Uterus (tissue), 3 donors: ENCODE measurements at regions not wholly inside any gene's neighbourhood (a gene's known extent, or its start where the extent isn't known, plus 50 kb on each side); places are given as distances from the start of the nearest gene placed in this dataset.

Experiments
- DNase-seq, 2 donors: peaks; one replicate each; pipeline ENCODE4 v3.0.0-alpha.2; 2019 to 2020
- H3K27ac ChIP-seq, 2 donors: fragments of 200-600 bp; sonication (generic); 1 replicate in 1 of 2; 2 replicates in 1 of 2; pipeline ENCODE4 v1.5.1; 2016 to 2018
- H3K27me3 ChIP-seq, 2 donors: fragments of 200-600 bp; sonication (generic); one replicate each; pipeline ENCODE4 v1.5.1; 2018 to 2019; ENCODE audit warnings: control low read depth in 1 of 2
- H3K36me3 ChIP-seq, 2 donors: fragments of 200-600 bp; sonication (generic); one replicate each; pipeline ENCODE4 v1.5.1; 2019; ENCODE audit warnings: control low read depth in 1 of 2
- H3K4me1 ChIP-seq, 2 donors: fragments of 200-600 bp; sonication (generic); one replicate each; pipeline ENCODE4 v1.5.1; 2018 to 2019; ENCODE audit warnings: control low read depth in 1 of 2
- H3K4me3 ChIP-seq, 2 donors: fragments of 200-600 bp; sonication (generic); 1 replicate in 1 of 2; 2 replicates in 1 of 2; pipeline ENCODE4 v1.5.1; 2018 to 2019; ENCODE audit warnings: mild to moderate bottlenecking in 1 of 2
- H3K9me3 ChIP-seq, 2 donors: fragments of 200-600 bp; sonication (generic); one replicate each; pipeline ENCODE4 v1.5.1; 2019; ENCODE audit warnings: control low read depth in 1 of 2
- CTCF ChIP-seq, 4 experiments: fragments of 200-600 bp in 2 of 4; fragments of 450-650 bp in 2 of 4; sonication (generic) in 2 of 4; IDR thresholded peaks; one replicate each; pipeline ENCODE4 v1.5.1; 2016 to 2019; ENCODE audit warnings: antibody characterized with exemption in 4 of 4, mild to moderate bottlenecking in 2 of 4, moderate library complexity in 1 of 4
- POLR2A ChIP-seq, 2 donors: fragments of 450-650 bp; IDR thresholded peaks; one replicate each; pipeline ENCODE4 v1.6.1; 2016; ENCODE audit warnings: antibody characterized with exemption in 2 of 2, mild to moderate bottlenecking in 1 of 2, moderate library complexity in 1 of 2
- intact Hi-C: fragments of 100-400 bp; cut with DNase I; formaldehyde crosslinking; loops from one replicate; pipeline ENCODE4 v1.15.1; 2023; ENCODE audit warnings: low total_unique reads
- donor health status: DM: yes; HTN: yes; CAD: no.

DNA sequence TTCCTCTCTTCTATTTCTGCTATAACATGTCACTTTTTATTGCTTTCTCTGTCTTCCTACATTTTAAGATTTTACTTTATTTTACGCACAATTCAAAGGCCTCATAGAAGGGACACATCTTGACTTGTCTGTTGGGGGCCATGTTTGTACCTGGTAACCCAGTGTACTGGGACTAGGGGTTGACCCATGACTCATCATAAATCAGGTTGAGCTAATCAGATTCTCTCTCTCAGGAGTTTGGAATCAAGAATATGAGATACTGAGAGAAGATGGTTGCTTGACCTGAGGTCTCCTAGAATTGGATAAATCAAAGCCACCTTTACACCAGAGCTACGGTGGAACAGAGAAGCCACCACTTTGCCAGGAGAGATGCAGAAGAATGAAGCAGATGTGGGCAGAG, 153.0 kb downstream of the UXS1 start:
- Histone ChIP-seq H3K4me1 (no peaks in the 10 kb centered on the region), H3K4me3 (no peak overlapping the region), H3K27me3 (no peaks in the 10 kb centered on the region), H3K27ac (no peak overlapping the region), H3K36me3 (no peaks in the 10 kb centered on the region), H3K9me3 (no peaks in the 10 kb centered on the region)
- no peak for TF ChIP-seq POLR2A (IDR thresholded peaks at IDR 0.05)
- no peak for TF ChIP-seq CTCF (IDR thresholded peaks at IDR 0.05)
- DNase-seq, result no peak
- intact Hi-C loops, result no loop called here

DNA sequence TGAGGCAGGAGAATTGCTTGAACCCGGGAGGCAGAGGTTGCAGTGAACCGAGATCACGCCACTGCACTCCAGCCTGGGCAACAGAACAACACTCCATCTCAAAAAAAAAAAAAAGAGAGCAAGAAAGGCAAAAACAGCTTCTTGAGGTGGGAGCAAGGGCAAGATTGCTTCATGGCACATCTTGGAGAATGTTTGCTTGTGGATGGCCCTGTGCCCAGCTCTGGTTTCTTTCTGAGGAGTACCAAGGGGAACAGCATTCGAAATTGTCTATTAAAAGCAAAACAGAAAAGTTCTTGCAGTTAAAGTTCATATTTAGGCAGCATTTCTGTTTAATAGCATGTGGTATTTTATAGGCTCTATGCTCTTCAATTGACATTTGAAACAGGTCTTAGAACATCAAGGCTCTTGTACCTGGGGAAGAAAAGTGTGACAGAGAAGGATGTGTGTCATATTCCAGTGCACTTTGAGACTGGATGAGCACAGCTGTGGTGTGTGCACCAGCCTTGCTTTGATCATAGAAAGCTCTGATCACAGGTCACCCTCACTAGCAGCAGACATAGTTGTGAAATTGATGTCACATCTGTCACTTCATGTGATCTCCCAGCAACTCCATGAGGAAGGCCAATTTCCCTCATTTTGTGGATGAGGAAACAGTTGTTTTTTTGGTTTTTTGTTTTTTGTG, 154.3 kb downstream of the UXS1 start:
- Histone ChIP-seq H3K36me3 (no peaks in the 10 kb centered on the region), H3K4me3 (no peak overlapping the region), H3K9me3 (no peaks in the 10 kb centered on the region), H3K4me1 (no peaks in the 10 kb centered on the region), H3K27ac (no peak overlapping the region), H3K27me3 (no peaks in the 10 kb centered on the region)
- no peak for TF ChIP-seq CTCF (IDR thresholded peaks at IDR 0.05)
- TF ChIP-seq POLR2A (IDR thresholded peaks at IDR 0.05), result no peak
- peak in 1 of 2 donors; percentile 20 for DNase-seq
- intact Hi-C loops, result no loop called here

DNA sequence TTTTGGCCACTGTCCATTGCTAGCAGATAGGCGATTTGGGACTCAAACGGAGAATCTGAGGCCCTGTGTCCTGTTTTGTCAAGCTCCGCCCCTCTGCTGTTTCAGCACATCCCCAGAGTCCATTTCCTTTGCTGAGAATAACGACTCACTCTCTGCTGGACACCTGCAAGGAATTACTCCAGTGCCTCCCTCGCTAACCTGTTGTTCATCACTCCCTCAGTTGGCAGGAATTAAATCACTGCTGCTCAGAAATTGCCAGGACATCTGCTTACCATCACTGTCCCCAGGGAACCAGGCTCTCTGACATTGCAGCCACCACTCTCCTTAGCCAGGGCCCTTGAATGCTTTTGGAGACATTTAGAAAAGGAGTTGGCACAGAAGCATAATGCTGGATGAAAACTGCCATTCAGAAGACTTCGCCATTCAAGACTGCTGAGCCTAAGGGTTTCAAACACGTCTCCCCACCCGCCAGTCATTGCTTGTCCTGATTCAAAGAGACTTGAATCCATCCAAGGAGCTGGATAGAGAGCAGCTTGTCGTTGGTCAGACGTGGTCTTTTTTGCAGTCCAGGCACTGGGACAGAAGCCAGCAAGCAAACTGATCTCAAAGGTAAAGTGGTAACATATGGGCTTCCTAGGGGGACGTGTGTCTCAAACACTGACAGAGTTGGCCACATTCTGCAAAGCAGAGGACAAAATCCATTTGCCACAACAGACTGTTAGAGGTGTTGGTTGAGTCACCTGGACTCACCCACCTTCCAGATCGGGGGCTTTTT, 155.3 kb downstream of the UXS1 start:
- TF ChIP-seq POLR2A (IDR thresholded peaks at IDR 0.05), result no peak
- no peak for TF ChIP-seq CTCF (IDR thresholded peaks at IDR 0.05)
- Histone ChIP-seq H3K4me1 (no peaks in the 10 kb centered on the region), H3K4me3 (no peak overlapping the region), H3K36me3 (no peaks in the 10 kb centered on the region), H3K27ac (no peak overlapping the region), H3K9me3 (no peaks in the 10 kb centered on the region), H3K27me3 (no peaks in the 10 kb centered on the region)
- no peak for DNase-seq
- intact Hi-C loops, result no loop called here

- no peak overlapping the region for H3K27ac ChIP-seq
- TF ChIP-seq POLR2A (IDR thresholded peaks at IDR 0.05), result no peak
- TF ChIP-seq CTCF (IDR thresholded peaks at IDR 0.05), result no peak
- intact Hi-C loops, result no loop called here
Observed at GRCh38 chr2:106037932-106038331, 156.2 kb downstream of the UXS1 start.

DNA sequence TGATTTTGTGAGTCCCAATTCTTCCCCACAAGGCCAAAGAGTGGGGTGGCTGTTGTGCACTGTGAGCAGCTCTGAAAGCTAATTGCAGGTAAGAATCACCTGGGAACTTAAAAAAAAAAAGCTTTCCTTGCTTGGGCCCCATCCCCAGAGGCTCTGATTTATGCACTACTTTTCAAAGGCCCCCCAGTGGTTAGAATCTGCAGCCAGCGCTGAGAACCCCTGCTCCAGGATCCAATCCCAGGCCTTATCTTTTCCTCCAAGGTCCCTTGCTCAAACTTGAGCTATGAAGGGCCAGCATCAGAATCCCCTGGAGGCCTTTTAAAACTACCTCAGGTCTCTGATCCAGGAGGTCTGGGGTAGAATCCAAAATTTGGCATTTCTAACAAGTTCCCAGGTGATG, 156.8 kb downstream of the UXS1 start:
- no peak for DNase-seq
- Histone ChIP-seq H3K27me3 (no peaks in the 10 kb centered on the region), H3K9me3 (no peaks in the 10 kb centered on the region), H3K36me3 (no peaks in the 10 kb centered on the region), H3K4me1 (no peaks in the 10 kb centered on the region), H3K4me3 (no peak overlapping the region), H3K27ac (no peak overlapping the region)
- intact Hi-C loops, result no loop called here
- TF ChIP-seq POLR2A (IDR thresholded peaks at IDR 0.05), result no peak
- TF ChIP-seq CTCF (IDR thresholded peaks at IDR 0.05), result no peak

More at GRCh38 chr2:106037932-106038331, 156.2 kb downstream of the UXS1 start:
- no peak overlapping the region for H3K4me3 ChIP-seq
- H3K4me1 ChIP-seq, result no peaks in the 10 kb centered on the region
- no peaks in the 10 kb centered on the region for H3K27me3 ChIP-seq
- no peaks in the 10 kb centered on the region for H3K36me3 ChIP-seq
- no peak for DNase-seq
- H3K9me3 ChIP-seq, result no peaks in the 10 kb centered on the region
